ENCODE measurements at regions not wholly inside any gene's neighbourhood (a gene's known extent, or its start where the extent isn't known, plus 50 kb on each side); places are given as distances from the start of the nearest gene placed in this dataset.

GRCh38 chr4:126572264-126572663 lies 1060.5 kb upstream of the INTU start:
- H3K27ac Mint-ChIP-seq = no peak overlapping the region
- intact Hi-C loops (cut with micrococcal nuclease) = no loop called here
- H3K36me3 Mint-ChIP-seq (ENCODE audit: low read depth) = no peaks in the 10 kb centered on the region
- no peak for ATAC-seq
- peaks cover 2% of the 10 kb centered on the region for H3K9me3 Mint-ChIP-seq
- H3K4me1 Mint-ChIP-seq (ENCODE audit: low read depth) = no peaks in the 10 kb centered on the region
- POLR2A ChIA-PET = no interaction called here
- CTCF ChIA-PET = no interaction called here
- no peak overlapping the region for H3K4me3 Mint-ChIP-seq
- DNase-seq = no peak
- no peak for TF ChIP-seq CTCF (IDR thresholded peaks at IDR 0.05)
- no peaks in the 10 kb centered on the region for H3K27me3 Mint-ChIP-seq

- no peak for ATAC-seq
- DNase-seq = no peak
- Mint-ChIP-seq H3K36me3 (ENCODE audit: low read depth) (no peaks in the 10 kb centered on the region), H3K4me3 (no peak overlapping the region), H3K9me3 (peaks cover 13% of the 10 kb centered on the region), H3K27me3 (no peaks in the 10 kb centered on the region), H3K27ac (no peak overlapping the region), H3K4me1 (ENCODE audit: low read depth) (no peaks in the 10 kb centered on the region)
- CTCF ChIA-PET = no interaction called here
- POLR2A ChIA-PET = no interaction called here
- TF ChIP-seq CTCF (IDR thresholded peaks at IDR 0.05) = no peak
- intact Hi-C loops (cut with micrococcal nuclease) = no loop called here
These were observed 1050.0 kb upstream of the INTU start for GRCh38 chr4:126582737-126583136.

- ChIA-PET CTCF (no interaction called here), POLR2A (no interaction called here)
- no peak for ATAC-seq
- no peaks in the 10 kb centered on the region for H3K4me1 Mint-ChIP-seq (ENCODE audit: low read depth)
- no peak for TF ChIP-seq CTCF (IDR thresholded peaks at IDR 0.05)
- no peaks in the 10 kb centered on the region for H3K36me3 Mint-ChIP-seq (ENCODE audit: low read depth)
- no peak overlapping the region for H3K27ac Mint-ChIP-seq
- peaks cover 13% of the 10 kb centered on the region for H3K9me3 Mint-ChIP-seq
- DNase-seq = no peak
- H3K27me3 Mint-ChIP-seq = no peaks in the 10 kb centered on the region
- no peak overlapping the region for H3K4me3 Mint-ChIP-seq
- intact Hi-C loops (cut with micrococcal nuclease) = no loop called here
These were observed 1049.2 kb upstream of the INTU start for GRCh38 chr4:126583509-126583908.

GRCh38 chr4:126591583-126591982 lies 1041.2 kb upstream of the INTU start:
- ATAC-seq = no peak
- TF ChIP-seq CTCF (IDR thresholded peaks at IDR 0.05) = no peak
- H3K36me3 Mint-ChIP-seq (ENCODE audit: low read depth) = no peaks in the 10 kb centered on the region
- no peaks in the 10 kb centered on the region for H3K4me1 Mint-ChIP-seq (ENCODE audit: low read depth)
- no peak overlapping the region for H3K4me3 Mint-ChIP-seq
- intact Hi-C loops (cut with micrococcal nuclease) = no loop called here
- H3K9me3 Mint-ChIP-seq = peaks cover 12% of the 10 kb centered on the region
- no peaks in the 10 kb centered on the region for H3K27me3 Mint-ChIP-seq
- CTCF ChIA-PET = no interaction called here
- POLR2A ChIA-PET = no interaction called here
- DNase-seq = no peak
- H3K27ac Mint-ChIP-seq = no peak overlapping the region

GRCh38 chr4:126592088-126592487 lies 1040.7 kb upstream of the INTU start:
- Mint-ChIP-seq H3K4me3 (no peak overlapping the region), H3K27ac (no peak overlapping the region), H3K36me3 (ENCODE audit: low read depth) (no peaks in the 10 kb centered on the region), H3K27me3 (no peaks in the 10 kb centered on the region), H3K9me3 (peaks cover 12% of the 10 kb centered on the region), H3K4me1 (ENCODE audit: low read depth) (no peaks in the 10 kb centered on the region)
- TF ChIP-seq CTCF (IDR thresholded peaks at IDR 0.05) = no peak
- ChIA-PET CTCF (no interaction called here), POLR2A (no interaction called here)
- DNase-seq (no peak), ATAC-seq (no peak)
- intact Hi-C loops (cut with micrococcal nuclease) = no loop called here
